H9 (cell line): ENCODE measurements at regions not wholly inside any gene's neighbourhood (a gene's known extent, or its start where the extent isn't known, plus 50 kb on each side); places are given as distances from the start of the nearest gene placed in this dataset.

Experiments used
- DNase-seq: peaks from one replicate; pipeline ENCODE4 v3.0.0-alpha.2; 2017
- H2AFZ ChIP-seq: one replicate; pipeline ENCODE4 v1.6.1; 2013; ENCODE audit warnings: mild to moderate bottlenecking, low read length, control low read depth, moderate library complexity
- H2AK5ac ChIP-seq: 2 replicates; pipeline ENCODE4 v1.6.1; 2013; ENCODE audit warnings: low read length, control low read depth, mixed read lengths; ENCODE audit not compliant: insufficient read length
- H2BK120ac ChIP-seq: one replicate; pipeline ENCODE4 v1.6.1; 2013; ENCODE audit warnings: low read depth, mild to moderate bottlenecking, low read length, control low read depth, inconsistent platforms; ENCODE audit not compliant: poor library complexity, severe bottlenecking
- H2BK12ac ChIP-seq: 2 replicates; pipeline ENCODE4 v1.6.1; 2013; ENCODE audit warnings: low read length, control low read depth, mixed read lengths, low read depth; ENCODE audit not compliant: insufficient read length
- H2BK15ac ChIP-seq: 2 replicates; pipeline ENCODE4 v1.6.1; 2013; ENCODE audit warnings: low read depth, low read length, control low read depth
- H2BK20ac ChIP-seq: one replicate; pipeline ENCODE4 v1.6.1; 2013; ENCODE audit warnings: low read depth, mild to moderate bottlenecking, low read length, control low read depth, inconsistent platforms; ENCODE audit not compliant: poor library complexity, severe bottlenecking
- H2BK5ac ChIP-seq: 2 replicates; pipeline ENCODE4 v1.6.1; 2013; ENCODE audit warnings: low read length, control low read depth, mixed read lengths; ENCODE audit not compliant: insufficient read length
- H3K14ac ChIP-seq: 2 replicates; pipeline ENCODE4 v1.6.1; 2013; ENCODE audit warnings: low read length, control low read depth; ENCODE audit not compliant: insufficient read depth
- H3K18ac ChIP-seq: 2 replicates; pipeline ENCODE4 v1.6.1; 2013; ENCODE audit warnings: low read depth, mild to moderate bottlenecking, mixed read lengths, low read length, control low read depth; ENCODE audit not compliant: insufficient read length
- H3K23ac ChIP-seq: 2 replicates; pipeline ENCODE4 v1.6.1; 2013; ENCODE audit warnings: low read length, control low read depth, mixed read lengths, low read depth; ENCODE audit not compliant: insufficient read length
- H3K23me2 ChIP-seq: 2 replicates; pipeline ENCODE4 v1.6.1; 2013; ENCODE audit warnings: low read depth, mild to moderate bottlenecking, mixed read lengths, low read length, control low read depth; ENCODE audit not compliant: insufficient read length, poor library complexity, severe bottlenecking
- H3K27ac ChIP-seq: 2 replicates; pipeline ENCODE4 v1.5.1; 2013; ENCODE audit warnings: low read length, control low read depth, mixed read lengths, low read depth; ENCODE audit not compliant: insufficient read length
- H3K27me3 ChIP-seq: 2 replicates; pipeline ENCODE4 v1.6.1; 2013; ENCODE audit warnings: low read length, control low read depth, inconsistent platforms; ENCODE audit not compliant: insufficient read depth
- H3K4ac ChIP-seq: 2 replicates; pipeline ENCODE4 v1.6.1; 2013; ENCODE audit warnings: low read depth, mild to moderate bottlenecking, control low read depth, inconsistent platforms, low read length, moderate library complexity
- H3K4me1 ChIP-seq: 2 replicates; pipeline ENCODE4 v1.6.1; 2013; ENCODE audit warnings: low read length, control low read depth, inconsistent platforms; ENCODE audit not compliant: insufficient read depth
- H3K4me2 ChIP-seq: 2 replicates; pipeline ENCODE4 v1.6.1; 2013; ENCODE audit warnings: low read length, control low read depth, mixed read lengths; ENCODE audit not compliant: insufficient read length, insufficient read depth
- H3K56ac ChIP-seq: 2 replicates; pipeline ENCODE4 v1.6.1; 2013; ENCODE audit warnings: low read depth, mild to moderate bottlenecking, mixed read lengths, low read length, control low read depth; ENCODE audit not compliant: insufficient read length
- H3K79me1 ChIP-seq: 2 replicates; pipeline ENCODE4 v1.6.1; 2013; ENCODE audit warnings: low read depth, mild to moderate bottlenecking, moderate library complexity, low read length, control low read depth, inconsistent platforms; ENCODE audit not compliant: insufficient read depth, poor library complexity, severe bottlenecking
- H3K79me2 ChIP-seq: 2 replicates; pipeline ENCODE4 v1.6.1; 2013; ENCODE audit warnings: low read length, control low read depth, inconsistent platforms; ENCODE audit not compliant: insufficient read depth
- H3K9ac ChIP-seq: 2 replicates; pipeline ENCODE4 v1.6.1; 2013; ENCODE audit warnings: low read length, control low read depth, mixed read lengths; ENCODE audit not compliant: insufficient read length; ENCODE audit errors: extremely low read depth
- H3K9me3 ChIP-seq: one replicate; pipeline ENCODE4 v1.6.1; 2013; ENCODE audit warnings: low read depth, low read length, inconsistent platforms; ENCODE audit not compliant: control insufficient read depth
- H3T11ph ChIP-seq: one replicate; pipeline ENCODE4 v1.6.1; 2013; ENCODE audit warnings: mild to moderate bottlenecking, low read length, control low read depth, inconsistent platforms
- H4K20me1 ChIP-seq: one replicate; pipeline ENCODE4 v1.6.1; 2013; ENCODE audit not compliant: control insufficient read depth, insufficient read length, insufficient read depth
- H4K5ac ChIP-seq: 2 replicates; pipeline ENCODE4 v1.6.1; 2013; ENCODE audit warnings: low read depth, mild to moderate bottlenecking, mixed read lengths, low read length, control low read depth; ENCODE audit not compliant: insufficient read length
- H4K8ac ChIP-seq: replicated peaks from 2 replicates; pipeline ENCODE4 v1.6.1; 2013; ENCODE audit warnings: low read length, control low read depth, mixed read lengths, low read depth; ENCODE audit not compliant: insufficient read length
- H4K91ac ChIP-seq: 2 replicates; pipeline ENCODE4 v1.6.1; 2013; ENCODE audit warnings: low read depth, mild to moderate bottlenecking, moderate library complexity, mixed read lengths, low read length, control low read depth; ENCODE audit not compliant: insufficient read length
- H3K27ac Mint-ChIP-seq, 3 experiments: 2 replicates in 2 of 3; 3 replicates in 1 of 3; pipeline ENCODE4 v1.8.0; 2020 to 2021; ENCODE audit warnings: mixed read lengths in 3 of 3, mild to moderate bottlenecking in 1 of 3, moderate library complexity in 1 of 3
- H3K27me3 Mint-ChIP-seq: 2 replicates; pipeline ENCODE4 v1.8.0; 2021; ENCODE audit warnings: low read depth, mild to moderate bottlenecking, moderate library complexity, mixed read lengths
- H3K36me3 Mint-ChIP-seq, 3 experiments: 2 replicates in 2 of 3; 3 replicates in 1 of 3; pipeline ENCODE4 v1.8.0; 2020 to 2021; ENCODE audit warnings: low read depth in 3 of 3, mixed read lengths in 3 of 3; ENCODE audit not compliant: insufficient read depth in 1 of 3
- H3K4me1 Mint-ChIP-seq, 2 experiments: 2 replicates each; pipeline ENCODE4 v1.8.0; 2020; ENCODE audit warnings: mixed read lengths in 2 of 2
- H3K4me3 Mint-ChIP-seq, 2 experiments: 2 replicates in 1 of 2; 3 replicates in 1 of 2; pipeline ENCODE4 v1.8.0; 2020 to 2021; ENCODE audit warnings: mild to moderate bottlenecking in 2 of 2, mixed read lengths in 2 of 2, moderate library complexity in 1 of 2
- H3K9me3 Mint-ChIP-seq, 2 experiments: 2 replicates in 1 of 2; 3 replicates in 1 of 2; pipeline ENCODE4 v1.8.0; 2020; ENCODE audit warnings: mild to moderate bottlenecking in 2 of 2, mixed read lengths in 2 of 2, moderate library complexity in 1 of 2
- CTCF ChIP-seq: fragments of 200-600 bp; sonication (generic); conservative IDR thresholded peaks from 3 replicates; pipeline ENCODE4 v1.8.0; 2021; ENCODE audit warnings: antibody characterized with exemption, mild to moderate bottlenecking
- WGBS: extraction: QIAGEN DNeasy Blood & Tissue Kit; methylation state at CpG from one replicate; pipeline ENCODE4 v1.1.7; 2013; ENCODE audit warnings: missing lambda C conversion rate, low lambda C conversion rate, mixed read lengths; ENCODE audit not compliant: insufficient read length; ENCODE audit errors: extremely low coverage; 5-methylcytosine and 5-hydroxymethylcytosine counted together

GRCh38 chr16:76650582-76650981 lies 373.4 kb downstream of the CNTNAP4 start:
- Histone ChIP-seq H4K8ac (no peak overlapping the region), H2AFZ (no peak overlapping the region), H3T11ph (no peak overlapping the region), H2BK120ac (no peak overlapping the region), H2AK5ac (no peak overlapping the region), H3K4ac (no peak overlapping the region), H3K14ac (no peak overlapping the region), H3K56ac (no peak overlapping the region), H4K5ac (no peak overlapping the region), H4K20me1 (no peaks in the 10 kb centered on the region), H3K79me2 (no peaks in the 10 kb centered on the region), H4K91ac (no peak overlapping the region), H3K9ac (no peak overlapping the region), H3K9me3 (no peaks in the 10 kb centered on the region), H3K18ac (no peak overlapping the region), H3K27me3 (no peaks in the 10 kb centered on the region), H3K27ac (no peak overlapping the region), H2BK20ac (no peak overlapping the region), H2BK5ac (no peak overlapping the region), H3K23ac (no peak overlapping the region), H2BK15ac (no peak overlapping the region), H2BK12ac (no peak overlapping the region), H3K79me1 (no peaks in the 10 kb centered on the region), H3K4me1 (no peaks in the 10 kb centered on the region), H3K4me2 (no peak overlapping the region), H3K23me2 (no peaks in the 10 kb centered on the region)
- Mint-ChIP-seq H3K27ac (no peak overlapping the region), H3K36me3 (no peaks in the 10 kb centered on the region), H3K4me3 (no peak overlapping the region), H3K27me3 (peaks cover 9% of the 10 kb centered on the region), H3K4me1 (no peaks in the 10 kb centered on the region), H3K9me3 (no peaks in the 10 kb centered on the region)
- DNase-seq = no peak
- TF ChIP-seq CTCF = no peak
- WGBS = no CpG with 5 or more reads among the region's 3 CpGs
